K562 (cell line): ENCODE measurements at regions not wholly inside any gene's neighbourhood (a gene's known extent, or its start where the extent isn't known, plus 50 kb on each side); places are given as distances from the start of the nearest gene placed in this dataset.

Experiments
- CHD7 ChIP-seq: fragments of 200-600 bp; sonication (generic); IDR thresholded peaks from one replicate; pipeline ENCODE4 v1.6.1; 2012; ENCODE audit warnings: mild to moderate bottlenecking, low read depth, low read length, inconsistent platforms
- DMBX1 ChIP-seq: fragments of 250-450 bp; sonication (Bioruptor Pico); IDR thresholded peaks from 2 replicates; pipeline ENCODE4 v1.8.0; 2022; ENCODE audit warnings: inconsistent platforms, mild to moderate bottlenecking, moderate library complexity, borderline replicate concordance
- ESRRA ChIP-seq: fragments of 450-650 bp; IDR thresholded peaks from 2 replicates; pipeline ENCODE4 v1.6.1; 2014; ENCODE audit warnings: low read depth, mild to moderate bottlenecking, moderate library complexity, borderline replicate concordance
- EZH2 ChIP-seq: IDR thresholded peaks from 2 replicates; pipeline ENCODE4 v1.6.1; 2012; ENCODE audit warnings: low read depth, mild to moderate bottlenecking, inconsistent platforms, low read length, borderline replicate concordance
- FOSL1 ChIP-seq: fragments of 200-800 bp; sonication (Bioruptor generic); conservative IDR thresholded peaks from 2 replicates; pipeline ENCODE4 v1.6.1; 2016; ENCODE audit warnings: missing genetic modification characterization, missing compliant biosample characterization
- KAT8 ChIP-seq: fragments of 450-650 bp; IDR thresholded peaks from 2 replicates; pipeline ENCODE4 v1.6.1; 2016; ENCODE audit warnings: low read depth, mild to moderate bottlenecking
- KLF16 ChIP-seq: IDR thresholded peaks from 2 replicates; pipeline ENCODE4 v1.6.1; 2016; ENCODE audit warnings: antibody characterized with exemption
- MCM2 ChIP-seq: fragments of 450-650 bp; IDR thresholded peaks from 2 replicates; pipeline ENCODE4 v1.6.1; 2017; ENCODE audit warnings: low read depth, mild to moderate bottlenecking
- NFIC ChIP-seq: fragments of 450-650 bp; IDR thresholded peaks from 2 replicates; pipeline ENCODE4 v1.6.1; 2017; ENCODE audit warnings: mild to moderate bottlenecking, inconsistent platforms
- RBBP5 ChIP-seq: fragments of 200-600 bp; sonication (generic); IDR thresholded peaks from 2 replicates; pipeline ENCODE4 v1.6.1; 2012; ENCODE audit warnings: borderline replicate concordance, mild to moderate bottlenecking, low read length, control low read depth, inconsistent platforms; ENCODE audit not compliant: insufficient read depth, poor library complexity, severe bottlenecking
- SP1 ChIP-seq: sonication (generic); formaldehyde crosslinking; IDR thresholded peaks from 2 replicates; pipeline ENCODE4 v1.8.1; 2022; ENCODE audit warnings: mild to moderate bottlenecking, missing genetic modification reagents

- TF ChIP-seq MCM2 (no peak), CHD7 (no peak), DMBX1 (CRISPR knock-in tag) (no peak), NFIC (no peak), FOSL1 (tag) (no peak), KAT8 (no peak), SP1 (CRISPR knock-in tag) (no peak), EZH2 (no peak), RBBP5 (no peak), KLF16 (no peak), ESRRA (no peak)
Measured at GRCh38 chr13:76725896-76726295, 160.3 kb downstream of the KCTD12 start.
